B cell (primary cell): ENCODE measurements at regions not wholly inside any gene's neighbourhood (a gene's known extent, or its start where the extent isn't known, plus 50 kb on each side); places are given as distances from the start of the nearest gene placed in this dataset.

Source experiments
- ATAC-seq: fragments of 200-7000 bp; cut with Tn5 transposase; one replicate; pipeline ENCODE4 v1.10.0; 2021; ENCODE audit warnings: low read depth, mild to moderate bottlenecking, moderate number of reproducible peaks, moderate library complexity
- CTCF ChIA-PET: fragments of 350-600 bp; sonication (Branson Sonifier 250); formaldehyde crosslinking; loops from one replicate; lab custom pipeline; 2021; ENCODE audit warnings: antibody characterized with exemption, inconsistent platforms; lab: Charles Lee
- POLR2A ChIA-PET: fragments of 350-600 bp; sonication (Branson Sonifier 250); formaldehyde crosslinking; loops from one replicate; lab custom pipeline; 2021; ENCODE audit warnings: antibody characterized with exemption; lab: Charles Lee
- DNase-seq: peaks from one replicate; pipeline ENCODE4 v3.0.0; 2013
- H2AFZ ChIP-seq: 2 replicates; pipeline ENCODE4 v1.6.1; 2012; ENCODE audit warnings: mild to moderate bottlenecking, low read depth, low read length; ENCODE audit not compliant: insufficient read depth, poor library complexity, severe bottlenecking
- H3K27ac ChIP-seq, 2 donors: 1 replicate in 1 of 2; 2 replicates in 1 of 2; pipeline ENCODE4 v1.5.1; 2012 to 2013; ENCODE audit warnings: low read length in 2 of 2, mild to moderate bottlenecking in 2 of 2, moderate library complexity in 1 of 2
- H3K27me3 ChIP-seq, 4 experiments: fragments of 200-600 bp in 1 of 4; sonication (generic) in 1 of 4; replicated peaks in 1 of 4; 1 replicate in 2 of 4; 2 replicates in 2 of 4; pipeline versions ENCODE4 v1.6.1 to v1.7.0; 2013 to 2016; ENCODE audit warnings: low read length in 3 of 4, mild to moderate bottlenecking in 2 of 4, mixed read lengths in 1 of 4, moderate library complexity in 1 of 4; ENCODE audit not compliant: insufficient read depth in 4 of 4, control insufficient read depth in 3 of 4; ENCODE audit errors: control extremely low read depth in 1 of 4
- H3K36me3 ChIP-seq, 2 experiments: replicated peaks in 1 of 2; 1 replicate in 1 of 2; 2 replicates in 1 of 2; pipeline versions ENCODE4 v1.6.1 to v1.7.1; 2013; ENCODE audit warnings: low read length in 1 of 2; ENCODE audit not compliant: insufficient read depth in 2 of 2, control insufficient read depth in 1 of 2; ENCODE audit errors: control extremely low read depth in 1 of 2, extremely low read depth in 1 of 2
- H3K4me1 ChIP-seq, 2 donors: fragments of 200-600 bp in 1 of 2; sonication (generic) in 1 of 2; 1 replicate in 1 of 2; 2 replicates in 1 of 2; pipeline versions ENCODE4 v1.5.1 to v1.6.1; 2013 to 2017; ENCODE audit warnings: low read length in 2 of 2; ENCODE audit not compliant: control insufficient read depth in 2 of 2, insufficient read depth in 2 of 2
- H3K4me2 ChIP-seq: replicated peaks from 2 replicates; pipeline ENCODE3; 2012; ENCODE audit warnings: mild to moderate bottlenecking, low read depth, low read length; ENCODE audit not compliant: poor library complexity, severe bottlenecking
- H3K4me3 ChIP-seq, 5 experiments: fragments of 200-600 bp in 1 of 5; sonication (generic) in 1 of 5; 1 replicate in 3 of 5; 2 replicates in 2 of 5; pipeline versions ENCODE4 v1.5.1 to v1.7.0; 2011 to 2016; ENCODE audit warnings: low read length in 4 of 5, mild to moderate bottlenecking in 4 of 5, low read depth in 2 of 5, control low read depth in 1 of 5, moderate library complexity in 1 of 5; ENCODE audit not compliant: insufficient read depth in 1 of 5; ENCODE audit errors: control extremely low read depth in 1 of 5, extremely low read depth in 1 of 5
- H3K79me2 ChIP-seq: fragments of 200-600 bp; sonication (generic); one replicate; pipeline ENCODE4 v1.6.0; 2016; ENCODE audit warnings: low read length; ENCODE audit not compliant: control insufficient read depth, insufficient read depth
- H3K9ac ChIP-seq: fragments of 200-600 bp; sonication (generic); 2 replicates; pipeline ENCODE4 v1.6.1; 2017; ENCODE audit warnings: mild to moderate bottlenecking, low read length, moderate library complexity
- H3K9me3 ChIP-seq, 3 donors: one replicate each; pipeline versions ENCODE4 v1.6.1 to v1.7.1; 2013; ENCODE audit warnings: low read length in 2 of 3; ENCODE audit not compliant: control insufficient read depth in 2 of 3, insufficient read depth in 1 of 3; ENCODE audit errors: control extremely low read depth in 1 of 3
- H4K20me1 ChIP-seq: 2 replicates; pipeline ENCODE4 v1.6.0; 2012; ENCODE audit warnings: mild to moderate bottlenecking, low read length; ENCODE audit not compliant: insufficient read depth, control insufficient read depth, poor library complexity, severe bottlenecking
- H3K27ac Mint-ChIP-seq: one replicate; pipeline ENCODE4 v1.8.0; 2021; ENCODE audit warnings: mixed read lengths
- H3K27me3 Mint-ChIP-seq: one replicate; pipeline ENCODE4 v1.8.0; 2021; ENCODE audit warnings: mixed read lengths
- H3K4me1 Mint-ChIP-seq: one replicate; pipeline ENCODE4 v1.8.0; 2021; ENCODE audit warnings: mixed read lengths
- H3K4me3 Mint-ChIP-seq: one replicate; pipeline ENCODE4 v1.8.0; 2021; ENCODE audit warnings: mixed read lengths
- H3K9me3 Mint-ChIP-seq: one replicate; pipeline ENCODE4 v1.8.0; 2022; ENCODE audit warnings: mixed read lengths; ENCODE audit not compliant: insufficient read depth
- EZH2 ChIP-seq: IDR thresholded peaks from 2 replicates; pipeline ENCODE4 v1.6.1; 2012; ENCODE audit warnings: borderline replicate concordance, low read depth, mild to moderate bottlenecking, moderate library complexity, low read length; ENCODE audit not compliant: insufficient read depth, poor library complexity, severe bottlenecking
- WGBS: methylation state at CpG from one replicate; pipeline ENCODE4 v1.1.5; 2013; ENCODE audit warnings: missing lambda C conversion rate; ENCODE audit not compliant: insufficient coverage; 5-methylcytosine and 5-hydroxymethylcytosine counted together
- intact Hi-C: fragments of 100-400 bp; cut with micrococcal nuclease; formaldehyde crosslinking; loops from one replicate; pipeline ENCODE4 v1.10.0; 2022
- TF ChIP-seq, protein P1 (sequence below): fragments of 200-600 bp; IDR thresholded peaks from one replicate; pipeline ENCODE4 v1.8.0; 2022; ENCODE audit warnings: antibody characterized with exemption, mild to moderate bottlenecking

DNA sequence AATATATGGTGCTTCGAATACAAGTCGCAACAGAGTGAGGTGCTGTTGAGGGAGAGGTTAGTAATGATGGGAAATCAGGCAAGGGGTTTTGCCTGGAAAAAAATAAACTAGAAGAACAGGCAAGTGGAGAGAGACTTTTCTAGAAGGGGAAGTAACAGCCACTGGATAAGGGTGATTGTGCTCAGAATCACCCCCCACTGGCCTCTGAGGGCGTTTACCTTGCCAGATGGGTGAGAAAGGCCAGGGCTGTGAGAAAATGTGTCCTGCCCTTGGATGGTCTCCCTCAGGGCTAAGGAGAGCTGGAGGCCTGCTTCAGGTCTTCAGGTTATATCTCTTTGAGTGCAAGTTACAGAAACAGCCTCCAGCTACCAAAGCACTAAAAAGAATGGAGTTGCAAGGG is 151.8 kb downstream of the MEX3B start:
- no peak for DNase-seq
- Histone ChIP-seq H3K27me3 (no peaks in the 10 kb centered on the region), H4K20me1 (no peaks in the 10 kb centered on the region), H3K36me3 (no peaks in the 10 kb centered on the region), H3K9me3 (no peaks in the 10 kb centered on the region), H3K4me3 (no peak overlapping the region), H3K4me1 (no peaks in the 10 kb centered on the region), H3K79me2 (no peaks in the 10 kb centered on the region), H3K9ac (no peak overlapping the region), H3K4me2 (no peak overlapping the region), H2AFZ (no peak overlapping the region), H3K27ac (no peak overlapping the region)
- Mint-ChIP-seq H3K27ac (no peak overlapping the region), H3K27me3 (peaks cover 4% of the 10 kb centered on the region), H3K4me1 (no peaks in the 10 kb centered on the region), H3K9me3 (no peaks in the 10 kb centered on the region), H3K4me3 (no peak overlapping the region)
- WGBS = 97% methylated on average over 3 of the region's 3 CpGs
- intact Hi-C loops = no loop called here
- no peak for ATAC-seq
- ChIA-PET CTCF (no interaction called here), POLR2A (no interaction called here)
- TF ChIP-seq, protein P1, sequence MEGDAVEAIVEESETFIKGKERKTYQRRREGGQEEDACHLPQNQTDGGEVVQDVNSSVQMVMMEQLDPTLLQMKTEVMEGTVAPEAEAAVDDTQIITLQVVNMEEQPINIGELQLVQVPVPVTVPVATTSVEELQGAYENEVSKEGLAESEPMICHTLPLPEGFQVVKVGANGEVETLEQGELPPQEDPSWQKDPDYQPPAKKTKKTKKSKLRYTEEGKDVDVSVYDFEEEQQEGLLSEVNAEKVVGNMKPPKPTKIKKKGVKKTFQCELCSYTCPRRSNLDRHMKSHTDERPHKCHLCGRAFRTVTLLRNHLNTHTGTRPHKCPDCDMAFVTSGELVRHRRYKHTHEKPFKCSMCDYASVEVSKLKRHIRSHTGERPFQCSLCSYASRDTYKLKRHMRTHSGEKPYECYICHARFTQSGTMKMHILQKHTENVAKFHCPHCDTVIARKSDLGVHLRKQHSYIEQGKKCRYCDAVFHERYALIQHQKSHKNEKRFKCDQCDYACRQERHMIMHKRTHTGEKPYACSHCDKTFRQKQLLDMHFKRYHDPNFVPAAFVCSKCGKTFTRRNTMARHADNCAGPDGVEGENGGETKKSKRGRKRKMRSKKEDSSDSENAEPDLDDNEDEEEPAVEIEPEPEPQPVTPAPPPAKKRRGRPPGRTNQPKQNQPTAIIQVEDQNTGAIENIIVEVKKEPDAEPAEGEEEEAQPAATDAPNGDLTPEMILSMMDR = no peak
- TF ChIP-seq EZH2 = no peak

DNA sequence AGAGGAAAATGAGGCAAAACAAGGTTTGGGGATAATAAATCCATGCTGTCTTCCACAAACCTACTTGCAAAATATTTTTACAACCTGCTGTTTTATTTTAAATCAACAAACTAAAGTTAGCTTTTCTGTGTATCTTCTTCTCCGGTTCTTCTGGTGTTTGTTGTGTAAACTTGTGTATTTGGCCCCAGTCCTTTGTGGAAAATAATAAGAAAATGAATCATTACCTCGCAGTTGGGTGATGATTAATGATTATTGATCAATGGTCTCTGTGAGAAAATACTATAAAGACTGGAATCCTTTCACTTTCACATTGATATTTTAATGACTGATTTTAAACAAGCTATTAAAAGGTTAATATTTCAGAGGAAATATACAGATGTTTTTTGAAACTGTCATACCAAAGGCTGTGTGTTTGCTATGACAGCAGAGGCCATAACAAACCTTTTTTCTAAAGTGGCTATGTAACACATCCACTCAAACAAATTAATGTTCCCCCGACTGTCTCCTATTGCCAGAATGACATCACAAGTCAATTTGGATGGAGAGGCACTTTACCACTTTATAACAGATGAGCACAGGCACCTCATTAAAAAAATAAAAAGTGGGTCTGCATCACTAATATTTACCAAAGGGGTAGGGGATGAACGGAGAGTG is 152.5 kb downstream of the MEX3B start:
- Mint-ChIP-seq H3K27ac (no peak overlapping the region), H3K4me3 (no peak overlapping the region), H3K9me3 (no peaks in the 10 kb centered on the region), H3K4me1 (no peaks in the 10 kb centered on the region), H3K27me3 (peaks cover 4% of the 10 kb centered on the region)
- no CpG with 5 or more reads among the region's 4 CpGs for WGBS
- CTCF ChIA-PET = no interaction called here
- H3K9me3 ChIP-seq = no peaks in the 10 kb centered on the region
- ATAC-seq (no peak), DNase-seq (no peak)
- no peak overlapping the region for H3K4me3 ChIP-seq
- no peaks in the 10 kb centered on the region for H4K20me1 ChIP-seq
- no peak overlapping the region for H2AFZ ChIP-seq
- no peaks in the 10 kb centered on the region for H3K79me2 ChIP-seq
- H3K9ac ChIP-seq = no peak overlapping the region
- no peaks in the 10 kb centered on the region for H3K4me1 ChIP-seq
- no peak overlapping the region for H3K4me2 ChIP-seq
- no peaks in the 10 kb centered on the region for H3K36me3 ChIP-seq
- intact Hi-C loops = no loop called here
- POLR2A ChIA-PET = no interaction called here
- TF ChIP-seq, protein P1 = no peak
- TF ChIP-seq EZH2 = no peak
- H3K27ac ChIP-seq = no peak overlapping the region
- no peaks in the 10 kb centered on the region for H3K27me3 ChIP-seq
